Tibial nerve (tissue), 4 donors: ENCODE measurements at regions not wholly inside any gene's neighbourhood (a gene's known extent, or its start where the extent isn't known, plus 50 kb on each side); places are given as distances from the start of the nearest gene placed in this dataset.

Experiments
- DNase-seq, 2 donors: peaks; one replicate each; pipeline ENCODE4 v3.0.0-alpha.2; 2019; ENCODE audit warnings: low spot score in 2 of 2
- H3K27ac ChIP-seq, 4 donors: fragments of 200-600 bp; sonication (generic) in 3 of 4; one replicate each; pipeline ENCODE4 v1.5.1; 2017 to 2019; ENCODE audit warnings: mild to moderate bottlenecking in 1 of 4
- H3K27me3 ChIP-seq, 2 donors: fragments of 200-600 bp; sonication (generic) in 1 of 2; one replicate each; pipeline versions ENCODE4 v1.5.1 to v1.6.0; 2017 to 2019
- H3K36me3 ChIP-seq, 3 donors: fragments of 200-600 bp; sonication (generic); one replicate each; pipeline ENCODE4 v1.5.1; 2018 to 2019
- H3K4me1 ChIP-seq, 4 donors: fragments of 200-600 bp; sonication (generic) in 3 of 4; one replicate each; pipeline ENCODE4 v1.5.1; 2017 to 2019
- H3K4me3 ChIP-seq, 4 donors: fragments of 200-600 bp; sonication (generic) in 3 of 4; one replicate each; pipeline ENCODE4 v1.5.1; 2017 to 2019; ENCODE audit warnings: mild to moderate bottlenecking in 1 of 4, moderate library complexity in 1 of 4
- H3K9me3 ChIP-seq, 4 donors: fragments of 200-600 bp; sonication (generic) in 3 of 4; one replicate each; pipeline ENCODE4 v1.5.1; 2017 to 2019
- CTCF ChIP-seq, 5 experiments: fragments of 200-600 bp in 3 of 5; fragments of 450-650 bp in 2 of 5; sonication (generic) in 3 of 5; IDR thresholded peaks; one replicate each; pipeline ENCODE4 v1.5.1; 2016 to 2019; ENCODE audit warnings: antibody characterized with exemption in 5 of 5, mild to moderate bottlenecking in 3 of 5, moderate library complexity in 2 of 5
- EP300 ChIP-seq, 2 donors: sonication (generic); formaldehyde crosslinking; IDR thresholded peaks; one replicate each; pipeline ENCODE4 v1.6.1; 2017; ENCODE audit warnings: antibody characterized with exemption in 2 of 2, mild to moderate bottlenecking in 1 of 2
- POLR2A ChIP-seq, 2 donors: fragments of 450-650 bp; IDR thresholded peaks; one replicate each; pipeline ENCODE4 v1.6.1; 2017; ENCODE audit warnings: antibody characterized with exemption in 2 of 2, mild to moderate bottlenecking in 2 of 2, moderate library complexity in 2 of 2
- WGBS, 2 donors: methylation state at CpG; one replicate each; pipeline ENCODE4 v1.1.5; 2018; 5-methylcytosine and 5-hydroxymethylcytosine counted together

GRCh38 chr7:10128748-10129147 is 844.9 kb upstream of the PHF14 start:
- WGBS, 2 donors: 41 to 42% methylated on average over 1 of the region's 1 CpG
- TF ChIP-seq POLR2A (IDR thresholded peaks at IDR 0.05) (no peak), CTCF (IDR thresholded peaks at IDR 0.05) (peak in 1 of 5 experiments; percentile 34)
- H3K4me1 ChIP-seq: no peaks in the 10 kb centered on the region
- H3K27ac ChIP-seq: no peak overlapping the region
- H3K36me3 ChIP-seq: no peaks in the 10 kb centered on the region
- no peaks in the 10 kb centered on the region for H3K27me3 ChIP-seq
- H3K9me3 ChIP-seq: no peaks in the 10 kb centered on the region
- no peak for DNase-seq
- no peak overlapping the region for H3K4me3 ChIP-seq

GRCh38 chr7:10138087-10138854 is 835.4 kb upstream of the PHF14 start:
- TF ChIP-seq POLR2A (IDR thresholded peaks at IDR 0.05): no peak
- no peak for TF ChIP-seq CTCF (IDR thresholded peaks at IDR 0.05)
- H3K36me3 ChIP-seq: no peaks in the 10 kb centered on the region
- WGBS, 2 donors: 64 to 71% methylated on average over 5 of the region's 5 CpGs
- H3K27ac ChIP-seq: no peak overlapping the region
- no peak overlapping the region for H3K4me3 ChIP-seq
- DNase-seq: no peak
- no peaks in the 10 kb centered on the region for H3K9me3 ChIP-seq
- no peaks in the 10 kb centered on the region for H3K4me1 ChIP-seq
- H3K27me3 ChIP-seq: no peaks in the 10 kb centered on the region

- no peaks in the 10 kb centered on the region for H3K27me3 ChIP-seq
- no peaks in the 10 kb centered on the region for H3K4me1 ChIP-seq
- DNase-seq: no peak
- no peak overlapping the region for H3K27ac ChIP-seq
- no peak overlapping the region for H3K4me3 ChIP-seq
- WGBS, 2 donors: 78 to 86% methylated on average over 2 of the region's 2 CpGs
- TF ChIP-seq EP300 (IDR thresholded peaks at IDR 0.05) (no peak), CTCF (IDR thresholded peaks at IDR 0.05) (no peak), POLR2A (IDR thresholded peaks at IDR 0.05) (no peak)
- H3K9me3 ChIP-seq: no peaks in the 10 kb centered on the region
- H3K36me3 ChIP-seq: no peaks in the 10 kb centered on the region
Observed at GRCh38 chr7:10146271-10146670, 827.4 kb upstream of the PHF14 start.

- H3K27ac ChIP-seq: no peak overlapping the region
- 55 to 67% methylated on average over 2 of the region's 2 CpGs for WGBS, 2 donors
- no peak for DNase-seq
- H3K9me3 ChIP-seq: no peaks in the 10 kb centered on the region
- H3K4me3 ChIP-seq: no peak overlapping the region
- TF ChIP-seq POLR2A (IDR thresholded peaks at IDR 0.05): no peak
- TF ChIP-seq CTCF (IDR thresholded peaks at IDR 0.05): no peak
- TF ChIP-seq EP300 (IDR thresholded peaks at IDR 0.05): no peak
- no peaks in the 10 kb centered on the region for H3K4me1 ChIP-seq
- H3K27me3 ChIP-seq: no peaks in the 10 kb centered on the region
- H3K36me3 ChIP-seq: no peaks in the 10 kb centered on the region
Observed at GRCh38 chr7:10156972-10157371, 816.7 kb upstream of the PHF14 start.

GRCh38 chr7:10181996-10182395 is 791.7 kb upstream of the PHF14 start:
- Histone ChIP-seq H3K27ac (no peak overlapping the region), H3K9me3 (no peaks in the 10 kb centered on the region), H3K27me3 (no peaks in the 10 kb centered on the region), H3K36me3 (no peaks in the 10 kb centered on the region), H3K4me1 (no peaks in the 10 kb centered on the region), H3K4me3 (no peak overlapping the region)
- TF ChIP-seq EP300 (IDR thresholded peaks at IDR 0.05) (no peak), CTCF (IDR thresholded peaks at IDR 0.05) (no peak), POLR2A (IDR thresholded peaks at IDR 0.05) (no peak)
- no peak for DNase-seq
- 66% methylated on average over 2 of the region's 2 CpGs for WGBS, 2 donors
